OCI-LY1 (cell line): ENCODE measurements at regions not wholly inside any gene's neighbourhood (a gene's known extent, or its start where the extent isn't known, plus 50 kb on each side); places are given as distances from the start of the nearest gene placed in this dataset.

ENCODE experiments used
- EZH2 ChIP-seq: fragments of 200-600 bp; sonication (generic), shearing (Covaris generic); IDR thresholded peaks from 2 replicates; pipeline ENCODE4 v1.8.0; 2017; ENCODE audit warnings: borderline replicate concordance, mixed run types, mild to moderate bottlenecking, antibody characterized with exemption, low read length, moderate library complexity, mixed read lengths
- TF ChIP-seq, protein P1 (sequence below): fragments of 200-600 bp; sonication (generic), shearing (Covaris generic); IDR thresholded peaks from 2 replicates; pipeline ENCODE4 v1.5.1; 2017; ENCODE audit warnings: mild to moderate bottlenecking, antibody characterized with exemption, low read length, moderate library complexity, mixed read lengths

DNA sequence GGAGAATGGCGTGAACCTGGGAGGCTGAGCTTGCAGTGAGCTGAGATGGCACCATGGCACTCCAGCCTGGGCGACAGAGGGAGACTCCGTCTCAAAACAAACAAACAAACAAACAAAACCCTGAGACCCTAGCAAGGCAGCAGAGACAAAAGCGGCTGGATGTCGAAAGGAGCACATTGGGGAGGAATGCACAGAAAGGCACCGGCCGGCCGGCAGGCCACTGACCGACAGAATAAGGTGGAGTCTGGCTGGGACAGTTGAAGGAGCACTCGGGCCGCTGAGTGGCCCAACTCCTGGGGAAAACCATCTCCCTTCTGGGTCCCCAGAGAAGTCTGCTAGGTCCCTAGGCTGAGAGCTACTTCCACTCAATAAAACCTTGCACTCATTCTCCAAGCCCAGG is 256.2 kb downstream of the KIF21A start:
- TF ChIP-seq, protein P1, sequence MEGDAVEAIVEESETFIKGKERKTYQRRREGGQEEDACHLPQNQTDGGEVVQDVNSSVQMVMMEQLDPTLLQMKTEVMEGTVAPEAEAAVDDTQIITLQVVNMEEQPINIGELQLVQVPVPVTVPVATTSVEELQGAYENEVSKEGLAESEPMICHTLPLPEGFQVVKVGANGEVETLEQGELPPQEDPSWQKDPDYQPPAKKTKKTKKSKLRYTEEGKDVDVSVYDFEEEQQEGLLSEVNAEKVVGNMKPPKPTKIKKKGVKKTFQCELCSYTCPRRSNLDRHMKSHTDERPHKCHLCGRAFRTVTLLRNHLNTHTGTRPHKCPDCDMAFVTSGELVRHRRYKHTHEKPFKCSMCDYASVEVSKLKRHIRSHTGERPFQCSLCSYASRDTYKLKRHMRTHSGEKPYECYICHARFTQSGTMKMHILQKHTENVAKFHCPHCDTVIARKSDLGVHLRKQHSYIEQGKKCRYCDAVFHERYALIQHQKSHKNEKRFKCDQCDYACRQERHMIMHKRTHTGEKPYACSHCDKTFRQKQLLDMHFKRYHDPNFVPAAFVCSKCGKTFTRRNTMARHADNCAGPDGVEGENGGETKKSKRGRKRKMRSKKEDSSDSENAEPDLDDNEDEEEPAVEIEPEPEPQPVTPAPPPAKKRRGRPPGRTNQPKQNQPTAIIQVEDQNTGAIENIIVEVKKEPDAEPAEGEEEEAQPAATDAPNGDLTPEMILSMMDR, result no peak
- TF ChIP-seq EZH2, result no peak
